Testis (tissue), 2 donors: ENCODE measurements at regions not wholly inside any gene's neighbourhood (a gene's known extent, or its start where the extent isn't known, plus 50 kb on each side); places are given as distances from the start of the nearest gene placed in this dataset.

ENCODE experiments used
- CTCF ChIP-seq, 3 experiments: fragments of 450-650 bp in 2 of 3; fragments of 200-600 bp in 1 of 3; sonication (generic) in 1 of 3; IDR thresholded peaks; one replicate each; pipeline ENCODE4 v1.5.1; 2016 to 2019; ENCODE audit warnings: antibody characterized with exemption in 3 of 3, mild to moderate bottlenecking in 2 of 3, moderate library complexity in 1 of 3
- POLR2A ChIP-seq: fragments of 450-650 bp; IDR thresholded peaks from one replicate; pipeline ENCODE4 v1.6.1; 2017; ENCODE audit warnings: antibody characterized with exemption, mild to moderate bottlenecking, moderate library complexity

- TF ChIP-seq POLR2A: no peak
- no peak for TF ChIP-seq CTCF (IDR thresholded peaks at IDR 0.05)
Observed at GRCh38 chr1:244957525-244957924, 93.2 kb upstream of the HNRNPU start.
